NCI-H2107 treated with DMSO at 0.1 percent for 48 hours (cell line): ENCODE measurements at regions not wholly inside any gene's neighbourhood (a gene's known extent, or its start where the extent isn't known, plus 50 kb on each side); places are given as distances from the start of the nearest gene placed in this dataset.
A peak's percentile ranks its signal among the peaks of the same experiment; 100 is the strongest.

ENCODE experiments used
- DNase-seq: peaks from one replicate; lab custom pipeline; 2025; ENCODE audit not compliant: unreplicated experiment; lab: John Stamatoyannopoulos, UW

DNA sequence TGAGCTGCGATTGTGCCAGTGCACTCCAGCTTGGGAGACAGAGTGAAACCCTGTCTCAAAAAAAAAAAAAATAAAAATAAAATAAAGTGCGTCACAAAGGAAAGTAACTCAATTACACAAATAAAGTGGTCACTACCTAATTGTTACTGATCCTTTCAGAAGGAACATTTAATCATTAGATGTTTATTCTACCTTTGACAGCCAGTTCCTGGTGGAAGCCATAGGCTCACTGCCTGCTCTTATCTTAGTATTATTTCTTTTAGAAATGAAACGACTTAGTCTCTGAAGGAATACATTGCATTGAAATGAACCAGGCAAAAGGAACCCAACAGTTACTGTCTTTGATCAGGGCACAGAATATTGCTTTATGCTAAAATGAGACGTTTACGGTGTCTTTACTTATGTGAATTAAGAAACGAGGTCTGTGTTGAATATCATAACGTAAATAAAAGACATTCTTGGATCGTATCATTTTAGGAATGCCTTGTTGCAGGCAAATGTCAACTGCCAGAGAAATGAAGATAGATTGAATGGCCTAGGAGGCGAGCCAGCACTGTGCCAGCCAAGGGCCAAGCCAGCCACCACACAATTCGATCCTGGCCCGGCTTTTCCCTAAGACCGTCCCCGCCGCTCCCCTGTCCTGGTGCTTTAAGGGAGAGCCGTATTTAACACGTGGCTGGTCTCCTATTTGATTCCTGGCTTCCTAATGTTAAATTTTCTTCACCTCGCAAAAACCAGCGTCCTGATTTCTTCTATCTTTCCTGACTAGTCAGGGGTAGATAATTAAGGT is 136.7 kb upstream of the GMDS start:
- DNase-seq, result no peak

DNA sequence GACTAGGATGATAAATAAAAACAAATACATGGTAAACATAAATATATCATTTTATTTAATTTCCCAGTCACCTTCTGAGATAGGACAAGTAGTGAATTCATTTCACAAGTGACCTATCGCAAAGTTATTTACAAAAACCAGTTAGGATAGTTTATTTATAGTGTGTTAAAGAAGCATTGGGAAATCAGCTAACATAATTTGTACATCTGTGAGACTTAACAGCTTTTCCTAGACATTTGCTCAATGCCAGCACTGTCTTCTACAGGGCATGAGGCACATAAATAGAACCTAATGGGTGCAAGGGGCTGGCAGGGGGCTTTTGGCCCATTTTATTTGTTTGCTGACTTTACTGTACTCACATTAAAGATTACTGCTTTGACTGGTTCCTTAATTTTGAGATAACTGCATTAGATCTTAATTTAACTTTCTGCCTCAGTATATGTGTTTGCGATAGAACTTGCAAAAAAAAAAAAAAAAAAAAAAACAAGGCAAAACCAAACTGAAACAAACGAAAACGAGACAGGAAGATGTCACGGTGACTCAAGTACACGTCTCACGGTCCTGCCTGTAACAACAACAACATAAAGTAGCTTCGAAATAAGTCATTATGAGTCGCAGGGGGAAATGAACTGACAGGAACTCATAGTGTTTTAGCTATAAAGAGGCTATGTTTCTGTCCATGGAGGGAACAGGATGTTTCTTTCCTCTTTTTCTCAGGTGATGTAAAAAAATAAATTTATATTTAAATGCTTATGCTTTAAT is 133.7 kb upstream of the GMDS start:
- no peak for DNase-seq

DNA sequence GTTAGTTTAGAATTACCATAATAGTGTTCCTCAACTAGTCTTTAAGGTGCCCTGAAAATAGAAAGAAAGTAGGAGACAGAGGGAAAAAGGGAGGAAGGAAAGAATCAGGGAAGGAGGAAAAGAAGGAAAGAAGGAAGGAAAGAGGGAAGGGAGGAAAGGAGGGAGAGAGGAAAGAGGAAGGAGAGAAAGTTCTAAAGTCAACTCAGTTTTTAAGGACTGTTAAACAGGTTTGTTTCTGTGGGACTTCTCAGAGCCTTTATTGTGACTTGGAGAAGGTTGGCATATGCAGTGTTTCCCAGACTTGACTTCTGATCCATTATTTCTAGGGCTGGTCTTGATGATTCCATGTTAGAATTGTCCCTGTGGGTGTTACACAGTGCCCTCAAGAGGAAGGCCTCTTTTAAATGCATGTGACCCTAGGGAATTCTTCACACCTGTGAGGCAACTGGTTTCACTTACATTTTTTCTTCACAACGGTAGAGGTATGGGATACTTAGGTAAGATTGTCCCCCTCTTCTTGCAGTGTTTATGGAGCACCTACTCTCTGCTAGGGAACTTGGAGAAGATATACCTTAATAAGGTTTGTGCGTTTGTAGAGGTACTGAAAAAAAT is 132.7 kb upstream of the GMDS start:
- peak; percentile 3 for DNase-seq

DNA sequence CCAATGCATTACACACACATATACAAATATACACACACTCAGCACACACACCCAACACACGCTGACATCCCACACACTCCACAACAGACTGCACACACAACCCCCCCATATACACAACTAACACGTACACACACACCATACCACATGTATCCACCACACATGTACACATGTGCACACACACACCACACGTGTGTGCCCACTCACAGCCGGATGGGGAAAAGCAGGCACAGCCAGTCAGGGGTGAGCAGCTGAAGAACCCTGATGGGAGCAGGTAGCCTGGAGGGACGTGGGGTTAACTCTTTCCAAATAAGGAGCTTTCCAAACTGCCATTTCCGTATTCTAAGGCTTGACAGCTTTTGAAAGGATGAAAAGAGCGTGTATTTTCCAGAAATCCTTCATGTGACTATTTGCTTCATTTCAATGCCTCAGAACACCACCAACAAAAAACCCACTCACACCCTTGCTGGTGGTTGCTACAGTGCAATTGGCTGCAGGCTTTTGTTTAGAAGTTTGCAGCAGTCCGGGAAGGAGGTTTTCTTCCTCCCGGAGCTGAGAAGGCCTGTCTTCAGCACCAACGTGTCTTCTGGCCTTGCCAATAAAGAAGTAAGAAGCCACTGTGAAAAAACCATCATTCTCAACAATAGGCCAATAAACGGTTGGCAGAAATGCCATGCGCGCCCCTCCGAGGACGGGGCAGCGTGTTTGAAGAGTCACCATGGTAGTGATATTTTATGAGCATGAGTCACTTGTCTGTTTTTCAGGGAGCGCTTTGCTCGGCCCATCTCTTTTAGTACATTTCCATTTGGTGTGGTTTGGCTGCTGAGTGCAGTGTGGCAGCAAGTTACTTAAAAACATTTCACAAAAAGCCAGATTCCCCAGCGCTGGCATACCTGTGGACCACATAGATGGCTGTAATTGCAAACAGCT is 131.3 kb upstream of the GMDS start:
- DNase-seq, result no peak

DNA sequence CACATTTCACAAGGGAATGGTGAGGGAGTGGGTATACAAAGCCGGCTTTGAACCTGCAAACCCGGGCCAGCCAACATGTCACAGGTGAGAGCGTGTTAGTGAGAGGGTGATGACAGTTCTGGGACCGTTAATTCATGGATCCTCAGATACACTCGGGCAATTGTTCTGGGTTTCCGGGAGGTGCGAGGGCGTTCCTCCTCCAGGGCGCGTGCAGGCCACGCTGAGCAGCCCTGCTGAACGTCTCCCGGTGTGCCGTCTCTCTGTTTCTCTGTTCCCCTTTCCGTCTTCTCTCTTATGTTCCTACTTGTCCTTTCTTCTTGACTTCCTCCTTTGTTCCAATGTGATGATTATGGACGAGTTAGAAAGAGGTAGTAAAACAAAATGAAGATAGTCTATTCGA is 130.0 kb upstream of the GMDS start:
- no peak for DNase-seq

DNA sequence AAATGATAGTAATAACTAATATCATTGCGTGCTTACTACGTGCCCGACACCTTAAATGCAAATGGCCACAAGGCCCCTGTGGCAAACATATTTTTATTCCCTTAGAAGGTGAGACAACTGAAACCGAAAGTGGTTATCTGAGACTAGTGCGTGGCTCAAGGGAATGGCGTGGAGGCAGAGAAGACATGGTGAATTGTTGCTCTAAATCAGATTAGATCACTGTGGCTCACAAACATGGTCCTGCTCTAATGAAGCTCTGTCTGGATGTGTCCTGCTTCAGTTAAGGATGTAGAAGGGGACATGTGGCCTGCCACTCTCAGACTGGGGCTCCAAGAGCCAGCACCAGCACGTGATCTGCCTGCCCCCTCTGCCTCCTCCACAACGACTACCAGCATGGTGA is 124.2 kb upstream of the GMDS start:
- no peak for DNase-seq

DNA sequence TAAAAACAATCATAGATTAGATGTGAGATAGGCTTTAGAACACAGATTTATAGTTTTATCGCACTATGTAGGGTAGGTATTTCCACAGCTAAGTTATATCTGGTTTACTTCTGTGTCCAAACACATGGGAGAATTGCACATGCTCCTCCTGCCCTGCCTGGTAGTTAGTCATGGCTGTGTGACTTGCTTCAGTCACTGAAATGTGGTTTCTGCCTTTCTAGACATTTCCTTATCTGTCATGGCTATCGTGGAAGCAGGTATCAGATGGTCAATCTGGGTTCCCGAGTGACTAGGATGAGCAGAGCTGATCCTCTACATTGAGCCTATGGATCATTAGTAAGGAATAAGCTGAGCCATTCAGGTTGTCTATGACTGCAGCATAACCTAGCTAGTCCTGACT is 117.8 kb upstream of the GMDS start:
- DNase-seq, result no peak

DNA sequence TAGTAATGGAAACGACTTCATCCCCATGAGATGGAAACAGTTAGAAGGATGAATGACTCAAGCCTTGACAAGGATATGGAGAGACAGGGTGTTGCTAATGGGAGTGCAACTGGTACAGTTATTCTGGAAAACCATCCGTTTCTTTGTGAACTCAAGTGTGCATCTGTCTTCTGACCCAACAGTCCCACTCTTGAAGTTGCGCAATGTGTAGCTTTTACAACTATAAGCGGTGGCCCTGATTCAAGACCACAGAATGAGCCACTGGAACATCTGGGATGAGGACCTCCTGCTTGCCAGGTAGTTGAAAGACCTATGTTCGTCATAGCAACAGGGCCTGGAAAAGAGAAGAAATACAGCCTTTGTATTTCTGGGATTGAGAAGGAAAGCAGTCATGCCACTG is 115.8 kb upstream of the GMDS start:
- DNase-seq, result no peak

DNA sequence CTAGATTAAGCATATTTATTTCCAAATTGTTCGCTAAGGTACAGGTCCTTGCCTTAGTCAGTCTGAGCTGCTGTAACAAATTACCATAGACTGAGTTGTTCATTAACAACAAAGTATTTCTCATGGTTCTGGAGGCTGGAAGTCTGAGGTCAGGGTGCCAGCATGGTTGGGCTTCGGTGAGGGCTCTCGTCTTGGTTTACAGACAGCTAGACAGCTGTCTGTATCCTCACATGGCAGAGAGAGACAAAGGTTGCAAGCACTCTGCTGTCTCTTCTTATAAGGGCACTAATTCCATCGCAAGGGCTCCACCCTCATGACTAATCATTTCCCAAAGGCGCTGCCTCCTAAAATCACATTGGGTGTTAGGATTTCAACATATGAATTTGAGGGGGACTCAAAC is 115.3 kb upstream of the GMDS start:
- DNase-seq, result no peak

DNA sequence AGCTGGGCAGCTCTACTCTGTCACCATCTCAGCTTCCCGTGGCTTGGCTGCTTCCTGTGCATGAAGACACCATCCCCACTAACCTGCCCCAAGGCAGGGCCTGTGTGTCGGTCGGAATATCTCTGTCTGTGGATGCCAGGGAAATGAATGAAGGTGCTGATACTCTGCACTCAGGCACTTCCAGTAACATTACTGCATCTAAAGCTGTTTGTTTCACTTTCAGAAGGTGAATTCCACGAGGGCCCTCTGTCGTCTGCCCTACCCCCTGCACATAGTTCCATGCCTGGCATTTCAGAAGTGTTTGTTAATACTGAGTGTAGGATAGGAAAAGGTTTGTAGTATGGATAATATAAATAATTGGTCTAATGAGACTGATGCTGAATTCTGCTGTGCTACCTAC is 114.7 kb upstream of the GMDS start:
- no peak for DNase-seq

DNA sequence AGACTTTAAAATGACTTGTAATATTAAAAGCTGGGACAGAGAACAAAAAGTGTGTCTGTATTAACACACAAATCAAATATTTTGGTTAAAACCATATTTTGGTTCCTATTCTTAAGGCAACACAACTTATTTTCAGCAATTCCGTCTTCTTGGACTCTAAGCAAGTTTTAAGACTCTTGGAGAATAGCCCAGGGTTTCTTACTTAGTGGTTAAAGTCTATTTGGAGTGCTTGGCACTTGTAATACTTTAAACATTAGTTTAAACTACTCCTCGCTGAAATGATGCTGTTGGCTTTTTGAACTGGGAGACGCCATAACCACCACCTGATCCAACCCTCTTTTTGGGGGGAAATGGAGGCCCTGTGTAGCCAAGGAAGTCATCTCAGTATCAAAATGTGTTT is 109.7 kb upstream of the GMDS start:
- DNase-seq, result no peak

DNA sequence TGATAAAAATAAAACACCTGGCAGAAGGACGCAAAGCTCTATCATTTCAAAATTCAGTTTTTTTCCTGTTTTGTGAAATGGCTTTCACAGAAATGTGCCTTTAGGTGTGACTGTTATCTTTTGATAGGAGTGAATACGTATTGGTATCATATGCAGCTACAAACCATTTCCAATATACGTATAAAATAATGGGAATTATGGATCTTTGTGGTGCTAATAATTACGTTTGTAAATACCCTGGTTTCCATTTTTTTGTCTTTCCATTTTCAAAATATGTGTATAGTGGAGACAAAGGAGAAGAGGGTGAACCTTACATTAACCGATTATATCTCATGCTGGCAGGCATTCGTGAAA is 108.7 kb upstream of the GMDS start:
- no peak for DNase-seq

DNA sequence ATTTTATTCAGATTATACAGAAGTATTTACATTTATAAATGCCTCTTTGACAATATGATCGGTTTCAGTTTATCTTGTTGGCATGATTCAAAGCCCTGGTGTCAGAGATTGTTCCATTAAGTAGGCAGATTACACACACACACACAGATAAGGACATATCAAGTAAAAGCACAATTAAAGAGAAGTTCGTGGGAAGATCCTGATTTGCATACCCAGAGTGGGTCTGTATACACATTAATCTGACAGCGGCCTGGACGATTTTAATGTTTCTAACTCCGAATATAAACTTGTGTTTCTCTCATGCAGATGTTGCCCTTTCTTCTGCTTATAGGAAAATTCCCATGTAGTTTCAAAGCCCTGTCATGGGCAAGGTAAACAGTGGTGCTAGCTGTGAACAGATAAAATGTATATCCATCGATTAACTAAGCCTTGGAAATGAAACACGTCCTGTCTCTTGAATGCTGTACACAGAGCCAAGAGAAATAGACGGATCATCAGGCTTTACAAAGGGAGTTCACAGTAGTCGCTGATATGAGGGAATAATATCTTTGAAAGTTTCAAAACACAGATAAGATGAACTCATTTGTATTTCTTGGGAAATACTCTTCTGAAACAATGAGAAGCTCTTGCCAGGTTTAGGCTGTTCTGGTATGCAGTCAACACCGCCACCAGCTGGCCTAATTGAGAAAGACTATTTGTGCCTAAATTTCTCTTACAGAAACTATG is 108.2 kb upstream of the GMDS start:
- peak; percentile 25 for DNase-seq

DNA sequence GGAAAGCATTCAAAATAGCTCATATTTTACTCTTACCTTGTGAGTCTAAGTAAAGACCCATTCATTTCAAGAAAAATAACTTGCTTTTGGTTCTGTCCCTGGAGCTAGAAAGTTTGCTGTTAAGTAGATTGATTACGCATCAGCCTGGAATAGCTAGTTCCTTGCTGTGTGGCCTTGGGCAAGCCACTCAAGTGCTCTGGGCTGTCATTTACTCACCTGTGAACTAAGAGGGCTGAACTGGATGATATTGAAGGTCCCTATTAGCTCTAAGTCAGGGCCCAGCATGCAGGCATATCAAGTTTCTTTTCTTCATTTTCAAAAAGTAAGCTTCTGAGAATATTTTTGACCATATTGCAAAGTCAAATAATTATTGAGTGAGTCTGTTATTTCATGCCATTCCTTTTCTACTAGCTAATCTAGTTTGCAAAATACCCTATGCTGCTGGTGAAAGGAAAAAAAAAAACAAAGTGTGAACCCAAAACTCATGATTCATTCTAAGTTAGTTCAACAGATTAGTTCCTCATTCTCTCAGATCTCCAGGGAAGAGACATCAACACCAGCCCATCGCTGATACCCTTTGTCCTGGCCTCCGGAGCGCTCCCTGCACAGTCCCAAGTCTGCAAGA is 106.5 kb upstream of the GMDS start:
- DNase-seq, result no peak

DNA sequence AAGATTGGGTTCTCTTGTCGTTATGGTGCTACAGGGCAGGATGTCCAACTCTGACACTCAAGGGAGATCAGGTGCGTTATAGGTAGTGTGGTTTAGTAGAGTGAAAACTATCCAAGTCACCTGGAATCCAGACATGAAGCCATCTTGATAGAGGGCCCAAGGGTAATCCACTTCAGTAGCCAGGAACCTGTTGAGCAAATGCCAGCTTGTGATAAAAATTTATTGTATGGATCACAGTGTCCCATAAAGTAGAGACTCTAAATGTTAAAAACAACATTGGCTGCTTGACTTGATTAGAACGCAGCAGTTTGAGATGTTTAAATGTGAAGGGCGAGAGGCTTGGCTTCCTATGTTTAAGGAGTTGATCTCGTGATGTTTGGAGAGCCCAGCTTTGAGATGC is 105.7 kb upstream of the GMDS start:
- DNase-seq, result no peak

DNA sequence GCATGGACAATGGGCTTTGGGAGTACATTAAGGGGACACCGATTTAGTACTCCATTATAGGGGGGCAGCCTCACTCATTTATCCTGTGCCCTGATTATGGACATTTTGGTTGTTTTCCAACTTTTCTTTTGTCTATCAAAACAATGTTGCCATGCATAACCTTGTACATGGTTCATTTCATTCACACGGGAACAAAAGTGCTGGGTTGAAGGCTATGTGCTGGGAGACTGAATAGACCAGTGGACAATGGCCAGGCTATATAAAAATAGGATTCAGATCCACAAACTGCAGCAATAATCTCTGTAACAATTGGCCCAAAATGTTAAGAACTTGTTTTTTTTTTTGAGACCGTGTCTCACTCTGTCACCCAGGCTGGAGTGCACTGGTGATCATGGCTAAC is 100.7 kb upstream of the GMDS start:
- no peak for DNase-seq

DNA sequence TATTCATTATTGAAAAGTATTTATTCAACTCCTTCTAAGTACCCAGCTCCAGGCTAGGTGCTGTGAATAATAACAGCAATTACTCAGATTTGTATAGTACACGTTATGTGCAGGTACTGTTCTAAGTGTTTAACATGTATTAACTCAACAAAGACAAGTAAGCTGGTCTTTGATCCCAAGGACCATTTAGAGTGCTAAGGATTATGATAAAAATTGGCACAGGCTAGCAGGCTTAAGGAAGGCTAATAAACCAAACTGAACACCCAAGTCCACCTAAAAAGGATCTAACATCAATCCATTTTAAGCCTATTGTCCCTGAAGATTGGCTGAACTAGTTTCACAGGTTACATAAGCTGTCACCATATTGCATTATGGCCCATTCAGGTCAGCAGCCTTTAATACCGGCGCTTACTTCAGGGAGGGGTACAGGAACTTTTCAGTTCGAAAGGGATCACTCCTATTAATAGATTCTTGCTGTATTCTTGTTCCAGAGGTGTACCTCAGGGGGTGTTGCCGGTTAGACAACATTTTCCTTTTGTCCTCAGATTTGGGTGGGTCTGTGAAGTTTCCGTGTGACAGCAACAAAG is 99.0 kb upstream of the GMDS start:
- DNase-seq, result no peak

DNA sequence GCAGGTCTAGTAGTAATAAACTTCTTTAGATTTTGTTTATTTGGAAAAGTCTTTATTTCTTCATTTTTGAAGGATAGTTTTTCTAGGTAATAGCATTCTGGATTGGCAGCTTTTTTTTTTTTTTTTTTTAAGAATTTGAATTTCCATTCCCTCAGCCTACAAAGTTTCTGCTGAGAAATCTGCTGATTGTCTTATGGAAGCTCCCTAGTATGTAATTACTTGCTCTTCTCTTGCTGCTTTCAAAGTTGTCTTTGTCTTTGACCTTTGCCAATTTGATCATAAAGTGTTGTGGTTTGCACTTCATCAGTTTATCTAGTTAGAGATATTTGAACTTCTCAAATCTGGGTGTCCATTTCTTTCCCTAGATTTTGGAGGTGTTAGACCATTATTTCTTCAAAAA is 82.2 kb upstream of the GMDS start:
- no peak for DNase-seq

DNA sequence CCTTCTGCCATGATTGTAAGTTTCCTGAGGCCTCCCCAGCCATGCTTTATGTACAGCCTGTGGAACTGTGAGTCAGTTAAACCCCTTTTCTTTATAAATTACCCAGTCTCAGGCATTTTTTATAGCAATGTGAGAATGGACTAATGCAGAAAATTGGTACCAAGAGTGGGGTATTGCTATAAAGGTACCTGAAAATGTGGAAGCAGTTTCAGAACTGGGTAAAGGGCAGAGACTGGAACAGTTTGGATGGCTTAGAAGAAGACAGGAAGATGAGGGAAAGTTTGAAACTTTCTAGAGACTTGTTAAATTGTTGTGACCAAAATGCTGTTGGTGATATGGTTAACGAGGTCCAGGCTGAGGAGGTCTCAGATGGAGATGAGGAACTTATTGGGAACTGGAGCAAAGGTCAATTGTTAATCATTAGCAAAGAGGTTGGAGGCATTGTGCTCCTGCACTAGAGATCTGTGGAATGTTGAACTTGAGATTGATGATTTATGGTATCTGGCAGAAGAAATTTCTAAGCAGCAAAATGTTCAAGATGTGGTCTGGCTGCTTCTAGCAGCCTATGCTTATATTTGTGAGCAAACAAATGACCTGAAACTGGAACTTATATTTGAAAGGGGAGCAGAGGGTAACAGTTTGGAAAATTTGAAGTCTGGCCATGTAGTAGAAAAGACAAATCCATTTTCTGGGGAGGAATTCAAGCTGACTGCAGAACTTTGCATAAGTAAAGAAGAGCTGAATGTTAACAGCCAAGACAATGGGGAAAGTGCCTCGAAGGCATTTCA is 79.0 kb upstream of the GMDS start:
- DNase-seq, result no peak
